Activated CD8-positive, alpha-beta T cell treated with anti-CD3 and anti-CD28 coated beads for 36 hours (primary cell): ENCODE measurements at regions not wholly inside any gene's neighbourhood (a gene's known extent, or its start where the extent isn't known, plus 50 kb on each side); places are given as distances from the start of the nearest gene placed in this dataset.

ENCODE experiments used
- ATAC-seq: fragments of 200-7000 bp; cut with Tn5 transposase; one replicate; pipeline ENCODE4 v1.10.0; 2021; ENCODE audit warnings: mild to moderate bottlenecking, moderate library complexity
- CTCF ChIA-PET: fragments of 350-600 bp; sonication (Branson Sonifier 250); formaldehyde crosslinking; loops from one replicate; lab custom pipeline; 2021; ENCODE audit warnings: antibody characterized with exemption; lab: Charles Lee
- POLR2A ChIA-PET: fragments of 350-600 bp; sonication (Branson Sonifier 250); formaldehyde crosslinking; loops from one replicate; lab custom pipeline; 2021; ENCODE audit warnings: antibody characterized with exemption; lab: Charles Lee
- DNase-seq: peaks from one replicate; pipeline ENCODE4 v3.0.0-alpha.2; 2020
- H3K27ac Mint-ChIP-seq: one replicate; pipeline ENCODE4 v1.8.0; 2021; ENCODE audit warnings: mild to moderate bottlenecking, mixed read lengths
- H3K27me3 Mint-ChIP-seq: one replicate; pipeline ENCODE4 v1.8.0; 2021; ENCODE audit warnings: mixed read lengths
- H3K36me3 Mint-ChIP-seq: one replicate; pipeline ENCODE4 v1.8.0; 2021; ENCODE audit warnings: low read depth, mixed read lengths
- H3K4me1 Mint-ChIP-seq: one replicate; pipeline ENCODE4 v1.8.0; 2021; ENCODE audit warnings: low read depth, mixed read lengths
- H3K4me3 Mint-ChIP-seq: one replicate; pipeline ENCODE4 v1.8.0; 2021; ENCODE audit warnings: mild to moderate bottlenecking, moderate library complexity, mixed read lengths
- H3K9me3 Mint-ChIP-seq: one replicate; pipeline ENCODE4 v1.8.0; 2021; ENCODE audit warnings: mixed read lengths
- CTCF ChIP-seq: fragments of 200-600 bp; IDR thresholded peaks from one replicate; pipeline ENCODE4 v1.8.0; 2022; ENCODE audit warnings: antibody characterized with exemption, mild to moderate bottlenecking
- intact Hi-C: fragments of 100-400 bp; cut with micrococcal nuclease; formaldehyde crosslinking; loops from one replicate; pipeline ENCODE4 v1.10.0; 2022

- ChIA-PET CTCF (interaction anchor here (1.2 kb wide), 1 partner anchor 111 kb away, joined by 4 read pairs; no protein-coding TSS in a partner anchor), POLR2A (no interaction called here)
- Mint-ChIP-seq H3K27me3 (peaks cover 22% of the 10 kb centered on the region), H3K27ac (no peak overlapping the region), H3K4me1 (no peaks in the 10 kb centered on the region), H3K9me3 (no peaks in the 10 kb centered on the region), H3K4me3 (no peak overlapping the region), H3K36me3 (no peaks in the 10 kb centered on the region)
- ATAC-seq (no peak), DNase-seq (no peak)
- intact Hi-C loops = no loop called here
- TF ChIP-seq CTCF = no peak
Observed at GRCh38 chr2:62568074-62568473, 62.1 kb upstream of the TMEM17 start.

- Mint-ChIP-seq H3K9me3 (no peaks in the 10 kb centered on the region), H3K36me3 (no peaks in the 10 kb centered on the region), H3K27ac (no peak overlapping the region), H3K4me1 (no peaks in the 10 kb centered on the region), H3K4me3 (no peak overlapping the region), H3K27me3 (peaks cover 19% of the 10 kb centered on the region)
- ATAC-seq (no peak), DNase-seq (no peak)
- intact Hi-C loops = no loop called here
- ChIA-PET CTCF (interaction anchor here (1.2 kb wide), 1 partner anchor 111 kb away, joined by 4 read pairs; no protein-coding TSS in a partner anchor), POLR2A (no interaction called here)
- TF ChIP-seq CTCF = no peak
Observed at GRCh38 chr2:62567669-62568068, 61.7 kb upstream of the TMEM17 start.

GRCh38 chr2:62566847-62567246 is 60.9 kb upstream of the TMEM17 start:
- intact Hi-C loops = no loop called here
- no peak overlapping the region for H3K27ac Mint-ChIP-seq
- H3K27me3 Mint-ChIP-seq = peaks cover 11% of the 10 kb centered on the region
- H3K36me3 Mint-ChIP-seq = no peaks in the 10 kb centered on the region
- no peak for ATAC-seq
- CTCF ChIA-PET = no interaction called here
- H3K4me1 Mint-ChIP-seq = no peaks in the 10 kb centered on the region
- POLR2A ChIA-PET = no interaction called here
- no peaks in the 10 kb centered on the region for H3K9me3 Mint-ChIP-seq
- no peak for DNase-seq
- no peak overlapping the region for H3K4me3 Mint-ChIP-seq
- no peak for TF ChIP-seq CTCF

- no peak for TF ChIP-seq CTCF
Observed at GRCh38 chr2:62565309-62565908, 59.4 kb upstream of the TMEM17 start.

GRCh38 chr2:62564380-62565137 is 58.6 kb upstream of the TMEM17 start:
- no peak for DNase-seq
- Mint-ChIP-seq H3K4me1 (no peaks in the 10 kb centered on the region), H3K9me3 (no peaks in the 10 kb centered on the region), H3K36me3 (no peaks in the 10 kb centered on the region), H3K4me3 (no peak overlapping the region), H3K27me3 (peaks cover 5% of the 10 kb centered on the region), H3K27ac (no peak overlapping the region)
- POLR2A ChIA-PET = no interaction called here
- intact Hi-C loops = no loop called here
- ATAC-seq = no peak
- no peak for TF ChIP-seq CTCF
- CTCF ChIA-PET = no interaction called here

More at GRCh38 chr2:62565309-62565908, 59.4 kb upstream of the TMEM17 start:
- ChIA-PET CTCF (no interaction called here), POLR2A (no interaction called here)
- H3K36me3 Mint-ChIP-seq = no peaks in the 10 kb centered on the region
- ATAC-seq (no peak), DNase-seq (no peak)
- peaks cover 7% of the 10 kb centered on the region for H3K27me3 Mint-ChIP-seq
- no peak overlapping the region for H3K27ac Mint-ChIP-seq
- intact Hi-C loops = no loop called here
- H3K4me1 Mint-ChIP-seq = no peaks in the 10 kb centered on the region
- H3K4me3 Mint-ChIP-seq = no peak overlapping the region
- no peaks in the 10 kb centered on the region for H3K9me3 Mint-ChIP-seq
